ENCODE measurements at regions not wholly inside any gene's neighbourhood (a gene's known extent, or its start where the extent isn't known, plus 50 kb on each side); places are given as distances from the start of the nearest gene placed in this dataset.

- Histone ChIP-seq H3K9me3 (replicated peaks; ENCODE audit: control insufficient read depth, insufficient read depth, low read depth, low read length) (no peaks in the 10 kb centered on the region), H3K27ac (ENCODE audit: extremely low read depth, low read depth, low read length) (no peak overlapping the region), H2AFZ (ENCODE audit: low read depth, low read length) (no peak overlapping the region), H3K4me2 (ENCODE audit: insufficient read depth, low read length) (no peak overlapping the region), H3K4me3 (no peak overlapping the region), H3K9me1 (ENCODE audit: control insufficient read depth, insufficient read depth, low read length) (no peaks in the 10 kb centered on the region), H3K79me2 (ENCODE audit: control insufficient read depth, insufficient read depth, low read length) (no peaks in the 10 kb centered on the region), H3K4me1 (replicated peaks in 1 of 2; ENCODE audit: control insufficient read depth in 2 of 2, insufficient read depth in 2 of 2, low read length in 2 of 2) (no peaks in the 10 kb centered on the region), H3K36me3 (ENCODE audit: control insufficient read depth, insufficient read depth, low read length) (no peaks in the 10 kb centered on the region), H4K20me1 (replicated peaks; ENCODE audit: control insufficient read depth, insufficient read depth, low read length) (no peaks in the 10 kb centered on the region), H3K9ac (ENCODE audit: insufficient read depth in 1 of 2, low read depth in 2 of 2, low read length in 2 of 2) (no peak overlapping the region), H3K27me3 (ENCODE audit: control insufficient read depth in 2 of 2, insufficient read depth in 2 of 2, low read length in 2 of 2) (no peaks in the 10 kb centered on the region)
- WGBS (ENCODE audit: insufficient coverage, low coverage, missing lambda C conversion rate), result 0% methylated on average over 3 of the region's 3 CpGs
- no peak for DNase-seq (ENCODE audit: extremely low read depth in 1 of 4, low spot score in 3 of 4)
- FAIRE-seq, result no peak
- in situ Hi-C loops (cut with MboI), result no loop called here
- no TSS peak for BruUV-seq (replicated peaks)
- ATAC-seq, result no peak
- POLR2A ChIA-PET, result no interaction called here
- CTCF ChIA-PET (ENCODE audit: low intra/inter-chr PET ratio), result no interaction called here
- TF ChIP-seq HDAC2 (IDR thresholded peaks at IDR 0.05) (no peak), KDM2B (CRISPR knock-in tag; IDR thresholded peaks at IDR 0.05) (no peak), HIVEP1 (CRISPR knock-in tag; IDR thresholded peaks at IDR 0.05) (no peak), ZSCAN29 (IDR thresholded peaks at IDR 0.05) (no peak), MTA2 (IDR thresholded peaks at IDR 0.05; ENCODE audit: low read depth) (no peak), CBFB (CRISPR knock-in tag; IDR thresholded peaks at IDR 0.05) (no peak), TFAM (CRISPR knock-in tag; conservative IDR thresholded peaks at IDR 0.05) (no peak)
- TF ChIP-seq, protein P1, sequence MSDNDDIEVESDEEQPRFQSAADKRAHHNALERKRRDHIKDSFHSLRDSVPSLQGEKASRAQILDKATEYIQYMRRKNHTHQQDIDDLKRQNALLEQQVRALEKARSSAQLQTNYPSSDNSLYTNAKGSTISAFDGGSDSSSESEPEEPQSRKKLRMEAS (CRISPR knock-in tag; IDR thresholded peaks at IDR 0.05), result no peak
- intact Hi-C loops (cut with micrococcal nuclease), result no loop called here
Measured at GRCh38 chr2:18792226-18792629, 202.9 kb upstream of the NT5C1B start.

- Histone ChIP-seq H3K4me2 (ENCODE audit: insufficient read depth, low read length) (no peak overlapping the region), H4K20me1 (replicated peaks; ENCODE audit: control insufficient read depth, insufficient read depth, low read length) (no peaks in the 10 kb centered on the region), H3K27me3 (ENCODE audit: control insufficient read depth in 2 of 2, insufficient read depth in 2 of 2, low read length in 2 of 2) (no peaks in the 10 kb centered on the region), H3K36me3 (ENCODE audit: control insufficient read depth, insufficient read depth, low read length) (no peaks in the 10 kb centered on the region), H3K79me2 (ENCODE audit: control insufficient read depth, insufficient read depth, low read length) (no peaks in the 10 kb centered on the region), H2AFZ (ENCODE audit: low read depth, low read length) (no peak overlapping the region), H3K4me1 (replicated peaks in 1 of 2; ENCODE audit: control insufficient read depth in 2 of 2, insufficient read depth in 2 of 2, low read length in 2 of 2) (no peaks in the 10 kb centered on the region), H3K4me3 (no peak overlapping the region), H3K9me3 (replicated peaks; ENCODE audit: control insufficient read depth, insufficient read depth, low read depth, low read length) (no peaks in the 10 kb centered on the region), H3K27ac (ENCODE audit: extremely low read depth, low read depth, low read length) (no peak overlapping the region), H3K9me1 (ENCODE audit: control insufficient read depth, insufficient read depth, low read length) (no peaks in the 10 kb centered on the region), H3K9ac (ENCODE audit: insufficient read depth in 1 of 2, low read depth in 2 of 2, low read length in 2 of 2) (no peak overlapping the region)
- DNase-seq (ENCODE audit: extremely low read depth in 1 of 4, low spot score in 3 of 4), result no peak
- ChIA-PET POLR2A (no interaction called here), CTCF (ENCODE audit: low intra/inter-chr PET ratio) (no interaction called here)
- WGBS (ENCODE audit: insufficient coverage, low coverage, missing lambda C conversion rate), result 2% methylated on average over 9 of the region's 9 CpGs
- FAIRE-seq, result no peak
- no TSS peak for BruUV-seq (replicated peaks)
- intact Hi-C loops (cut with micrococcal nuclease), result no loop called here
- no peak for ATAC-seq
- in situ Hi-C loops (cut with MboI), result no loop called here
- TF ChIP-seq CBX2 (IDR thresholded peaks at IDR 0.05; ENCODE audit: insufficient read depth, low read length, poor library complexity, severe bottlenecking) (no peak), ZNF174 (CRISPR knock-in tag; IDR thresholded peaks at IDR 0.05) (no peak), POLR3A (IDR thresholded peaks at IDR 0.05; ENCODE audit: borderline replicate concordance, extremely low read depth, insufficient read depth, insufficient read length) (no peak)
- TF ChIP-seq, protein P2, sequence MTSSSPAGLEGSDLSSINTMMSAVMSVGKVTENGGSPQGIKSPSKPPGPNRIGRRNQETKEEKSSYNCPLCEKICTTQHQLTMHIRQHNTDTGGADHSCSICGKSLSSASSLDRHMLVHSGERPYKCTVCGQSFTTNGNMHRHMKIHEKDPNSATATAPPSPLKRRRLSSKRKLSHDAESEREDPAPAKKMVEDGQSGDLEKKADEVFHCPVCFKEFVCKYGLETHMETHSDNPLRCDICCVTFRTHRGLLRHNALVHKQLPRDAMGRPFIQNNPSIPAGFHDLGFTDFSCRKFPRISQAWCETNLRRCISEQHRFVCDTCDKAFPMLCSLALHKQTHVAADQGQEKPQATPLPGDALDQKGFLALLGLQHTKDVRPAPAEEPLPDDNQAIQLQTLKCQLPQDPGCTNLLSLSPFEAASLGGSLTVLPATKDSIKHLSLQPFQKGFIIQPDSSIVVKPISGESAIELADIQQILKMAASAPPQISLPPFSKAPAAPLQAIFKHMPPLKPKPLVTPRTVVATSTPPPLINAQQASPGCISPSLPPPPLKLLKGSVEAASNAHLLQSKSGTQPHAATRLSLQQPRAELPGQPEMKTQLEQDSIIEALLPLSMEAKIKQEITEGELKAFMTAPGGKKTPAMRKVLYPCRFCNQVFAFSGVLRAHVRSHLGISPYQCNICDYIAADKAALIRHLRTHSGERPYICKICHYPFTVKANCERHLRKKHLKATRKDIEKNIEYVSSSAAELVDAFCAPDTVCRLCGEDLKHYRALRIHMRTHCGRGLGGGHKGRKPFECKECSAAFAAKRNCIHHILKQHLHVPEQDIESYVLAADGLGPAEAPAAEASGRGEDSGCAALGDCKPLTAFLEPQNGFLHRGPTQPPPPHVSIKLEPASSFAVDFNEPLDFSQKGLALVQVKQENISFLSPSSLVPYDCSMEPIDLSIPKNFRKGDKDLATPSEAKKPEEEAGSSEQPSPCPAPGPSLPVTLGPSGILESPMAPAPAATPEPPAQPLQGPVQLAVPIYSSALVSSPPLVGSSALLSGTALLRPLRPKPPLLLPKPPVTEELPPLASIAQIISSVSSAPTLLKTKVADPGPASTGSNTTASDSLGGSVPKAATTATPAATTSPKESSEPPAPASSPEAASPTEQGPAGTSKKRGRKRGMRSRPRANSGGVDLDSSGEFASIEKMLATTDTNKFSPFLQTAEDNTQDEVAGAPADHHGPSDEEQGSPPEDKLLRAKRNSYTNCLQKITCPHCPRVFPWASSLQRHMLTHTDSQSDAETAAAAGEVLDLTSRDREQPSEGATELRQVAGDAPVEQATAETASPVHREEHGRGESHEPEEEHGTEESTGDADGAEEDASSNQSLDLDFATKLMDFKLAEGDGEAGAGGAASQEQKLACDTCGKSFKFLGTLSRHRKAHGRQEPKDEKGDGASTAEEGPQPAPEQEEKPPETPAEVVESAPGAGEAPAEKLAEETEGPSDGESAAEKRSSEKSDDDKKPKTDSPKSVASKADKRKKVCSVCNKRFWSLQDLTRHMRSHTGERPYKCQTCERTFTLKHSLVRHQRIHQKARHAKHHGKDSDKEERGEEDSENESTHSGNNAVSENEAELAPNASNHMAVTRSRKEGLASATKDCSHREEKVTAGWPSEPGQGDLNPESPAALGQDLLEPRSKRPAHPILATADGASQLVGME (CRISPR knock-in tag; IDR thresholded peaks at IDR 0.05), result no peak
Measured at GRCh38 chr2:18791172-18791797, 201.9 kb upstream of the NT5C1B start.
